Lower lobe of right lung (tissue), 2 donors: ENCODE measurements at regions not wholly inside any gene's neighbourhood (a gene's known extent, or its start where the extent isn't known, plus 50 kb on each side); places are given as distances from the start of the nearest gene placed in this dataset.

ENCODE experiments used
- ATAC-seq, 2 donors: fragments of 200-7000 bp; cut with Tn5 transposase; one replicate each; pipeline ENCODE4 v1.9.1; 2020 to 2022; ENCODE audit warnings: mild to moderate bottlenecking in 2 of 2, moderate library complexity in 2 of 2
- DNase-seq: peaks from one replicate; pipeline ENCODE4 v3.0.0-alpha.2; 2020
- H3K27ac ChIP-seq: fragments of 200-600 bp; one replicate; pipeline ENCODE4 v1.8.0; 2022
- H3K27me3 ChIP-seq: fragments of 200-600 bp; one replicate; pipeline ENCODE4 v1.8.0; 2022; ENCODE audit warnings: low read depth
- H3K36me3 ChIP-seq: fragments of 200-600 bp; one replicate; pipeline ENCODE4 v1.8.0; 2022; ENCODE audit warnings: mild to moderate bottlenecking
- H3K4me1 ChIP-seq: fragments of 200-600 bp; one replicate; pipeline ENCODE4 v1.8.0; 2022
- H3K4me3 ChIP-seq: fragments of 200-600 bp; one replicate; pipeline ENCODE4 v1.8.0; 2022; ENCODE audit warnings: mild to moderate bottlenecking
- H3K9me3 ChIP-seq: fragments of 200-600 bp; one replicate; pipeline ENCODE4 v1.8.0; 2022
- CTCF ChIP-seq: fragments of 200-600 bp; IDR thresholded peaks from one replicate; pipeline ENCODE4 v1.8.0; 2022; ENCODE audit warnings: antibody characterized with exemption, mild to moderate bottlenecking
- intact Hi-C: fragments of 100-400 bp; cut with DNase I; formaldehyde crosslinking; loops from one replicate; pipeline ENCODE4 v1.11.0; 2022
- donor health status: DM: no; HTN: yes; CAD: no; lungs with severe emphysema.

- peak; percentile 45 to 68 for ATAC-seq
- Histone ChIP-seq H3K36me3 (no peaks in the 10 kb centered on the region), H3K4me1 (no peaks in the 10 kb centered on the region), H3K27ac (no peak overlapping the region), H3K27me3 (no peaks in the 10 kb centered on the region), H3K9me3 (no peaks in the 10 kb centered on the region), H3K4me3 (no peak overlapping the region)
- no peak for DNase-seq
- TF ChIP-seq CTCF: no peak
- intact Hi-C loops: no loop called here
These were observed 129.8 kb upstream of the KRR1 start for GRCh38 chr12:75641031-75641780.

- H3K9me3 ChIP-seq: no peaks in the 10 kb centered on the region
- H3K27me3 ChIP-seq: no peaks in the 10 kb centered on the region
- DNase-seq (no peak), ATAC-seq (no peak)
- H3K27ac ChIP-seq: no peak overlapping the region
- TF ChIP-seq CTCF: no peak
- no peak overlapping the region for H3K4me3 ChIP-seq
- H3K36me3 ChIP-seq: no peaks in the 10 kb centered on the region
- no peaks in the 10 kb centered on the region for H3K4me1 ChIP-seq
- intact Hi-C loops: no loop called here
These were observed 127.4 kb upstream of the KRR1 start for GRCh38 chr12:75638792-75639191.

- intact Hi-C loops: no loop called here
- Histone ChIP-seq H3K27ac (no peak overlapping the region), H3K27me3 (no peaks in the 10 kb centered on the region), H3K4me1 (no peaks in the 10 kb centered on the region), H3K36me3 (no peaks in the 10 kb centered on the region), H3K9me3 (no peaks in the 10 kb centered on the region), H3K4me3 (no peak overlapping the region)
- no peak for TF ChIP-seq CTCF
- ATAC-seq (no peak), DNase-seq (no peak)
These were observed 125.2 kb upstream of the KRR1 start for GRCh38 chr12:75636607-75637006.

GRCh38 chr12:75635606-75636444, 124.4 kb upstream of the KRR1 start:
- no peaks in the 10 kb centered on the region for H3K36me3 ChIP-seq
- H3K9me3 ChIP-seq: no peaks in the 10 kb centered on the region
- H3K4me3 ChIP-seq: no peak overlapping the region
- no peak for ATAC-seq
- TF ChIP-seq CTCF: no peak
- no peaks in the 10 kb centered on the region for H3K27me3 ChIP-seq
- no peak for DNase-seq
- intact Hi-C loops: no loop called here
- H3K27ac ChIP-seq: no peak overlapping the region
- no peaks in the 10 kb centered on the region for H3K4me1 ChIP-seq

GRCh38 chr12:75634244-75635222, 123.1 kb upstream of the KRR1 start:
- intact Hi-C loops: no loop called here
- H3K27me3 ChIP-seq: no peaks in the 10 kb centered on the region
- H3K27ac ChIP-seq: no peak overlapping the region
- TF ChIP-seq CTCF: no peak
- no peaks in the 10 kb centered on the region for H3K36me3 ChIP-seq
- no peaks in the 10 kb centered on the region for H3K9me3 ChIP-seq
- DNase-seq: no peak
- no peaks in the 10 kb centered on the region for H3K4me1 ChIP-seq
- H3K4me3 ChIP-seq: no peak overlapping the region
- no peak for ATAC-seq
